Caco-2 (cell line): ENCODE measurements at regions not wholly inside any gene's neighbourhood (a gene's known extent, or its start where the extent isn't known, plus 50 kb on each side); places are given as distances from the start of the nearest gene placed in this dataset.

ENCODE experiments used
- BruUV-seq: library from RNA; stranded (reverse); fragments of 400-500 nt; replicated peaks from 2 replicates; lab custom pipeline; 2021; lab: Mats Ljungman, UMichigan
- CTCF ChIA-PET: fragments of 300-600 bp; sonication (Branson Sonifier 250); formaldehyde crosslinking; loops from one replicate; lab custom pipeline; 2022; ENCODE audit warnings: antibody characterized with exemption; lab: Charles Lee
- POLR2A ChIA-PET: fragments of 300-600 bp; sonication (Branson Sonifier 250); formaldehyde crosslinking; loops from one replicate; lab custom pipeline; 2022; ENCODE audit warnings: antibody characterized with exemption; lab: Charles Lee
- DNase-seq, 2 experiments: peaks; one replicate each; pipeline versions ENCODE4 v3.0.0 to v3.0.0-alpha.2; 2020 to 2022
- H3K27me3 ChIP-seq: replicated peaks from 2 replicates; pipeline ENCODE4 v1.6.0; 2011; ENCODE audit warnings: low read length; ENCODE audit not compliant: control insufficient read depth, insufficient read depth
- H3K36me3 ChIP-seq: 2 replicates; pipeline ENCODE4 v1.5.1; 2011; ENCODE audit warnings: low read length; ENCODE audit not compliant: control insufficient read depth, insufficient read depth
- H3K4me1 ChIP-seq: fragments of 250-450 bp; sonication (Bioruptor Pico); 2 replicates; pipeline ENCODE4 v1.5.1; 2020; ENCODE audit warnings: mild to moderate bottlenecking
- H3K4me3 ChIP-seq: 2 replicates; pipeline ENCODE4 v1.5.1; 2011; ENCODE audit warnings: low read depth, mild to moderate bottlenecking, control low read depth, low read length
- H3K9me3 ChIP-seq: fragments of 250-450 bp; sonication (Bioruptor Pico); 2 replicates; pipeline ENCODE4 v1.5.1; 2020; ENCODE audit warnings: mild to moderate bottlenecking, moderate library complexity
- H3K27ac Mint-ChIP-seq: one replicate; pipeline ENCODE4 v1.8.0; 2022; ENCODE audit warnings: mixed read lengths; ENCODE audit not compliant: unreplicated experiment
- H3K27me3 Mint-ChIP-seq: one replicate; pipeline ENCODE4 v1.8.0; 2022; ENCODE audit warnings: mixed read lengths; ENCODE audit not compliant: insufficient read depth, unreplicated experiment
- H3K36me3 Mint-ChIP-seq: one replicate; pipeline ENCODE4 v1.8.0; 2022; ENCODE audit warnings: mild to moderate bottlenecking, mixed read lengths; ENCODE audit not compliant: insufficient read depth, unreplicated experiment
- H3K4me1 Mint-ChIP-seq: one replicate; pipeline ENCODE4 v1.8.0; 2022; ENCODE audit warnings: low read depth, mixed read lengths; ENCODE audit not compliant: unreplicated experiment
- H3K4me3 Mint-ChIP-seq: one replicate; pipeline ENCODE4 v1.8.0; 2022; ENCODE audit warnings: mild to moderate bottlenecking, moderate library complexity, mixed read lengths; ENCODE audit not compliant: unreplicated experiment
- H3K9me3 Mint-ChIP-seq: one replicate; pipeline ENCODE4 v1.8.0; 2022; ENCODE audit warnings: mixed read lengths; ENCODE audit not compliant: unreplicated experiment
- CTCF ChIP-seq, 2 experiments: fragments of 200-600 bp in 1 of 2; IDR thresholded peaks; 1 replicate in 1 of 2; 2 replicates in 1 of 2; pipeline versions ENCODE4 v1.5.1 to v1.8.0; 2011 to 2022; ENCODE audit warnings: antibody characterized with exemption in 1 of 2, control low read depth in 1 of 2, inconsistent platforms in 1 of 2, low read depth in 1 of 2, low read length in 1 of 2, mild to moderate bottlenecking in 1 of 2, moderate library complexity in 1 of 2; ENCODE audit not compliant: insufficient read depth in 1 of 2, severe bottlenecking in 1 of 2, unreplicated experiment in 1 of 2
- intact Hi-C: fragments of 100-400 bp; cut with micrococcal nuclease; formaldehyde crosslinking; loops from one replicate; pipeline ENCODE4 v1.10.0; 2022; ENCODE audit not compliant: unreplicated experiment

DNA sequence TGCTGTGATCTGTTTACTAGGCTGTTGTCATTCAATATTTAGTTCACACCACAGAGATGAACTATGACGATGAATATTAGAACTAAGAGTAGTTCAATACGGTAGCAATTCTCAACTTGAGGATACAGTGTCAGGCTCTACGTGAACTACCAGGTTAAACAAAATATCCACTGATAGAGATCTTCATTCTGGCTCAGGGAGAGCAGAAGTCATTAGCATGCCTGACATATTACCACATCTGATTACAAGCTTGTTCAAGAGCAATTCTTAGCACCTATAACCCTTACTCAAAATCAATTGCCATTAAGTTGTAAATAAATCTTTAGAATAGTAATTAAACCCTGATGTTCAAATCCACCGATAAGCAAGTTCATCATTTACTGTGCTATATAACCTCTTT lies 207.2 kb downstream of the CHRM3 start:
- no peaks in the 10 kb centered on the region for H3K9me3 Mint-ChIP-seq
- Histone ChIP-seq H3K9me3 (no peaks in the 10 kb centered on the region), H3K4me3 (no peak overlapping the region), H3K4me1 (no peaks in the 10 kb centered on the region), H3K36me3 (no peaks in the 10 kb centered on the region), H3K27me3 (no peaks in the 10 kb centered on the region)
- ChIA-PET POLR2A (interaction anchor here (0.6 kb wide), 1 partner anchor 9 kb away, joined by 3 read pairs; no protein-coding TSS in a partner anchor), CTCF (interaction anchor here (0.6 kb wide), 1 partner anchor 847 kb away, joined by 10 read pairs; no protein-coding TSS in a partner anchor)
- H3K27me3 Mint-ChIP-seq, result no peaks in the 10 kb centered on the region
- no TSS peak for BruUV-seq
- H3K4me3 Mint-ChIP-seq, result no peak overlapping the region
- intact Hi-C loops, result no loop called here
- no peaks in the 10 kb centered on the region for H3K36me3 Mint-ChIP-seq
- H3K27ac Mint-ChIP-seq, result no peak overlapping the region
- no peak for DNase-seq
- no peaks in the 10 kb centered on the region for H3K4me1 Mint-ChIP-seq
- TF ChIP-seq CTCF (IDR thresholded peaks at IDR 0.05; ENCODE audit: insufficient read depth in 1 of 2, low read depth in 1 of 2, low read length in 1 of 2, severe bottlenecking in 1 of 2, unreplicated experiment in 1 of 2), result no peak

DNA sequence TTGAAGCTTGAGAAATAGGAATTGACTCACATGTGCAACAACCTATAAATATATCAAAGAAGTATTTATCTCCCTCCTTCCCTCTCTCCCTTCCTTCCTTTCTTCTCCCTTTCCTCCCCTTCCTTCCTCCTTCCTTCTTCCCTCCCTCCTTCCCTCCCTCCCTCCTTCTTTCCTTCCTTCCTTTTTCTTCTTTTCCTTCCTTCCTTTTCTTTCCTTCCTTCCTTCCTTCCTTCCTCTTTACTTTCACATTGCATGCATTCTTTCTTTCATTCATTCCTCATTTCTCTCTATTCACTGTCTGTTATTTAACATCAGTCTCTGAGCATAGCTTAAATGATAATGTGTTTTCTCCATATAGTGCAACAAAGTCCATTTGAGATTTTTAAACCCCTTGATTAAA lies 214.2 kb downstream of the CHRM3 start:
- intact Hi-C loops, result loop anchor here (10.0 kb wide), 1 partner anchor 294 kb away; no protein-coding TSS in a partner anchor
- ChIA-PET CTCF (no interaction called here), POLR2A (no interaction called here)
- Mint-ChIP-seq H3K9me3 (no peaks in the 10 kb centered on the region), H3K36me3 (no peaks in the 10 kb centered on the region), H3K27ac (no peak overlapping the region), H3K4me3 (no peak overlapping the region), H3K4me1 (no peaks in the 10 kb centered on the region), H3K27me3 (no peaks in the 10 kb centered on the region)
- BruUV-seq, result no TSS peak
- no peaks in the 10 kb centered on the region for H3K36me3 ChIP-seq
- no peak overlapping the region for H3K4me3 ChIP-seq
- no peaks in the 10 kb centered on the region for H3K4me1 ChIP-seq
- H3K27me3 ChIP-seq, result no peaks in the 10 kb centered on the region
- no peak for DNase-seq
- H3K9me3 ChIP-seq, result no peaks in the 10 kb centered on the region
- no peak for TF ChIP-seq CTCF (IDR thresholded peaks at IDR 0.05; ENCODE audit: insufficient read depth in 1 of 2, low read depth in 1 of 2, low read length in 1 of 2, severe bottlenecking in 1 of 2, unreplicated experiment in 1 of 2)

GRCh38 chr1:239601108-239601507 lies 214.7 kb downstream of the CHRM3 start:
- no peak for DNase-seq
- Histone ChIP-seq H3K27me3 (no peaks in the 10 kb centered on the region), H3K4me3 (no peak overlapping the region), H3K9me3 (no peaks in the 10 kb centered on the region), H3K4me1 (no peaks in the 10 kb centered on the region), H3K36me3 (no peaks in the 10 kb centered on the region)
- Mint-ChIP-seq H3K9me3 (no peaks in the 10 kb centered on the region), H3K27ac (no peak overlapping the region), H3K27me3 (no peaks in the 10 kb centered on the region), H3K4me1 (no peaks in the 10 kb centered on the region), H3K4me3 (no peak overlapping the region), H3K36me3 (no peaks in the 10 kb centered on the region)
- no TSS peak for BruUV-seq
- ChIA-PET POLR2A (no interaction called here), CTCF (no interaction called here)
- intact Hi-C loops, result loop anchor here (10.0 kb wide), 1 partner anchor 294 kb away; no protein-coding TSS in a partner anchor
- no peak for TF ChIP-seq CTCF (IDR thresholded peaks at IDR 0.05; ENCODE audit: insufficient read depth in 1 of 2, low read depth in 1 of 2, low read length in 1 of 2, severe bottlenecking in 1 of 2, unreplicated experiment in 1 of 2)
